ENCODE measurements at regions not wholly inside any gene's neighbourhood (a gene's known extent, or its start where the extent isn't known, plus 50 kb on each side); places are given as distances from the start of the nearest gene placed in this dataset.
"Not testable (repeated sequence)": the region's sequence is repeated elsewhere in the genome, so short reads cannot be mapped to it uniquely, and the experiment has no call there.

GRCh38 chr9:32200241-32200640 is 184.2 kb upstream of the ACO1 start:
- no peak for DNase-seq (ENCODE audit: low read depth)

GRCh38 chr9:32200896-32201295 is 183.5 kb upstream of the ACO1 start:
- DNase-seq (ENCODE audit: low read depth) = no peak

- DNase-seq (ENCODE audit: low read depth) = not testable (repeated sequence)
Observed at GRCh38 chr9:32209164-32209563, 175.3 kb upstream of the ACO1 start.

GRCh38 chr9:32218100-32218767 is 166.2 kb upstream of the ACO1 start:
- DNase-seq (ENCODE audit: low read depth) = no peak

GRCh38 chr9:32220750-32221149 is 163.7 kb upstream of the ACO1 start:
- DNase-seq (ENCODE audit: low read depth) = no peak

- no peak for DNase-seq (ENCODE audit: low read depth)
Observed at GRCh38 chr9:32234451-32234850, 150.0 kb upstream of the ACO1 start.

GRCh38 chr9:32247168-32247567 is 137.3 kb upstream of the ACO1 start:
- DNase-seq (ENCODE audit: low read depth) = no peak

GRCh38 chr9:32248189-32248712 is 136.2 kb upstream of the ACO1 start:
- no peak for DNase-seq (ENCODE audit: low read depth)

GRCh38 chr9:32251539-32251938 is 132.9 kb upstream of the ACO1 start:
- DNase-seq (ENCODE audit: low read depth) = peak; percentile 3

GRCh38 chr9:32253731-32254130 is 130.7 kb upstream of the ACO1 start:
- DNase-seq (ENCODE audit: low read depth) = no peak

- DNase-seq (ENCODE audit: low read depth) = no peak
Observed at GRCh38 chr9:32255026-32255425, 129.4 kb upstream of the ACO1 start.

GRCh38 chr9:32258482-32258881 is 126.0 kb upstream of the ACO1 start:
- DNase-seq (ENCODE audit: low read depth) = no peak

- DNase-seq (ENCODE audit: low read depth) = no peak
Observed at GRCh38 chr9:32260151-32260862, 124.1 kb upstream of the ACO1 start.

GRCh38 chr9:32264170-32264864 is 120.1 kb upstream of the ACO1 start:
- DNase-seq (ENCODE audit: low read depth) = no peak

GRCh38 chr9:32265037-32265436 is 119.4 kb upstream of the ACO1 start:
- no peak for DNase-seq (ENCODE audit: low read depth)

- DNase-seq (ENCODE audit: low read depth) = no peak
Observed at GRCh38 chr9:32278991-32279390, 105.5 kb upstream of the ACO1 start.

- no peak for DNase-seq (ENCODE audit: low read depth)
Observed at GRCh38 chr9:32289756-32290155, 94.7 kb upstream of the ACO1 start.

GRCh38 chr9:32291370-32291769 is 93.1 kb upstream of the ACO1 start:
- no peak for DNase-seq (ENCODE audit: low read depth)

GRCh38 chr9:32292611-32293010 is 91.8 kb upstream of the ACO1 start:
- DNase-seq (ENCODE audit: low read depth) = no peak

- DNase-seq (ENCODE audit: low read depth) = no peak
Observed at GRCh38 chr9:32293091-32293490, 91.4 kb upstream of the ACO1 start.

GRCh38 chr9:32294106-32294505 is 90.3 kb upstream of the ACO1 start:
- DNase-seq (ENCODE audit: low read depth) = no peak

- no peak for DNase-seq (ENCODE audit: low read depth)
Observed at GRCh38 chr9:32300373-32300772, 84.1 kb upstream of the ACO1 start.

GRCh38 chr9:32304495-32304894 is 79.9 kb upstream of the ACO1 start:
- DNase-seq (ENCODE audit: low read depth) = no peak

Data from stimulated activated CD4-positive, alpha-beta T cell treated with anti-CD3 and anti-CD28 coated beads, Interleukin-2, amount 100 ng/mL, for 4 hours (primary cell).